CD4-positive, alpha-beta T cell treated with Interferon alpha-2 for 1 hour (primary cell): ENCODE measurements at regions not wholly inside any gene's neighbourhood (a gene's known extent, or its start where the extent isn't known, plus 50 kb on each side); places are given as distances from the start of the nearest gene placed in this dataset.
"Not testable (repeated sequence)": the region's sequence is repeated elsewhere in the genome, so short reads cannot be mapped to it uniquely, and the experiment has no call there.

Experiments
- DNase-seq, 2 donors: peaks; one replicate each; pipeline ENCODE4 v3.0.0-alpha.2; 2020 to 2022

DNA sequence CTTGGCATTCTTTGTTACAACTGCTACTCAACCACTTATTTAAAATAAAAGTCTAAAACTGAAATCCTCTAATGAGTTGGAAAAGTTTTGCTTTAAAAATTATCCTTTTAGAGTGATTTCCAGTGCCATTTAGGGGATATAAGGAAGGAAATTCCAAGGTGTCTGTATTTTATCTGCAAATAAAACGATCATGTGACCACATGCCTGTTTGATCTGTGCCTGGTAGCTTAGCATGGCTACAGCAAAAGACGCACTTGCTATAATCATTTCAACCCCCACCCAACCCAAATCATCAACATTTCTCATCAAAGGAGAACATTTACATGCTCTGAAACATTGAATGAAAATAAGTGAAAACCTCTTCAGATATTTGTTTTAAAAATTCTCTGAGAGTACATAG lies 615.1 kb downstream of the IRS1 start:
- no peak for DNase-seq

DNA sequence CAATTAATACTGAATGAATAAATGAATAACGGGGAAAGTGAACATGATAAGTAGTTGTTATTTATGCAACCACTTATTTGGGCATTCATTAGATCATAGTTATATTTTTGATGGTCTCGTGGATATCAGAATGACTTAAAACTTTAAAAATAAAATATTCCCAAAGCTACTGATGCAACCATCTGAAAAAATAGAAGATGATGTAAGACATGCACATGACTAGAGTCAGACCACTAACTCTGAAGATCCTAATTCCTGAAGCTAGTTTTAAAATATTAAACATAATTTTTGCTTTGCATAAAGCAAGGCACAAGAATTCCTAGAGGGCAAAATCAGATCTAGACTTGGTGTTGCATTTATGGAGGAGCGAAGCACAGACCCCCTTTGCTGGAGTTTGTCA lies 616.1 kb downstream of the IRS1 start:
- no peak for DNase-seq

DNA sequence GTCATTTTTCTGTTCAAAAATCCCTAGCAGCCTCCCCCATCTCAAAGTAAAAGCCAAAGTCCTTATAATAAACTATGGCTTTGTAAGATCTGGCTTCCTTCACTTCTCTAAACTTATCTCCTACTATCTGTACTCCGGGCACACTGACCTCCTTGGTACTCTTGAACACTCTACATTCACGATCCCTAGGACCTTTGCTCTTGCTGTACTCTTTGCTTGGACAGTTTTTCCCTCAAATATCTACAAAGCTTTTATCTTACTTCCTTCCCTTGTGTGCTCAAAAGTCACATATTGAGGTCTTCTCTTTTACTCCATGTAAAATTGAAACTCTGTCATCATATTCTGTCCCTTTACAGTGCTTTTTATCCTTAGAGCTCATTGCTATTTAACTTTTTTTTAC lies 616.6 kb downstream of the IRS1 start:
- no peak for DNase-seq

GRCh38 chr2:226181909-226182308 lies 617.7 kb downstream of the IRS1 start:
- DNase-seq: no peak

- no peak for DNase-seq
Measured at GRCh38 chr2:226180281-226180884, 619.2 kb downstream of the IRS1 start.

DNA sequence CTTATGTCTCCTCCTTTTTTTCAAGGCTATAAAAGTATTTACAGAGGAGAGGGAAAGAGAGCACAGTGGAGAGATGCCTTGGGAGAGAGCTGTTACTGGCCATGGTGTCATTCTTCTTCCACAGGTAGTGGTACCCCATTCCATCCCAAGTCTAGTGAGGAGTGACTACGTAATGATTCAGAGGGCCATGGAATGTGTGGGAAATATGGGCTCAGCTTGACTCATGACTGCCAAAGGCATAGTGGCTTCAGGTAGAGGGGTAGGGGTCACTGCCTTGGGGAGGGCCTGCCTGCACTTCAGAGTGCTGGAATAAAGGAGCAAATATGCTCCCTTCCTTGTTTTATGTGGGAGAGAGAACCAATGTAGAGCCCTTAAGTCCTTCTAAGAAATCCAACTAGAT lies 620.6 kb downstream of the IRS1 start:
- no peak for DNase-seq

DNA sequence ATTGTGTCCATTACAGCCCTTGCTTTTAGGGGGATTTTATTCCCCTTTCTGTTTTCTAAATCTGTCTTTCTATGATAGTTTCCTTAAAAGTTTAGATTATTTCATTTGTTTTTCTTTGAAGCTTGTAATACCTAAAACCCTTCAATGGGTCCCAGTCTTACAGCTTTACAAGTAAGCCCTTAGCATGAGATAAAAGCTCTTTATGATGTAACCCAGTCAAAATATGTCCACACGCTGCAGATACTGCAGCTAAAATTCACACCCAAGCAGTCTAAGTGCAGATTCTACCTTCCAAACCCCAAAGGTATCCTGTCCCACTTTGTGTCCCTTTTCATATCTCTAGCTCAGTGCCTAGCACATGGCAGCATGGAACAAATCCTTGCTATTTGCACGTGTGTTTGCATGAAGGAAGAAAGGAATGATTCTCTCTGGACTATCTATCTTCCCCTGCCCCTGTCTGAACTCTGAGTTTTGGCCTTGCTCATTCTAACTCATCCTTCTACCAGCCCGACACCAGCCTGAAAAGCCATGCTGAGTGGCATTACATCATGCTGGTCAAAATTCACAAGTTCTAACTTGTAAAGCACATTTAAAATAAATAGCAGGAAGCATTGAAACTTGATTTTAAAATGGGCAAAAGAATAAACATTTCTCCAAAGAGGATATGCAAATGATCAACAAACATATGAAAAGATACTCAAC lies 623.2 kb downstream of the IRS1 start:
- no peak for DNase-seq

DNA sequence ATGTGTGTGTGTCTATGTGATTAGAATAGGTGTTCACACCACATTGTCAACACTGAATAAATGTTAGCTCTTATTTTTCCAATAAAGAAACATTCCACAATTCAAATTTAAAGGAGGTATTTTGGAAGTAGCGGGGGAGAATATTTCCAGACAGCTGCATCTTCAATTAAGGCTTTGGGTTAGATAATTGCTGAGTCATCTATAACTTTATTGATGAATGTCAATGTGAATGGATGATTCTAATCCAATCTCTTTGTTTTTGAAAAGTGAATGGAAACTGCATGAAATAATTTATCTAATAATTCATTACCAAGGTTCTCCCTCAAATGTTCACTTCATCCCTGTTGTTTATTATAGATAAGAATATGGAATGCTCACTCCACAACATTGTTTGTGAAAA lies 625.2 kb downstream of the IRS1 start:
- DNase-seq: no peak

DNA sequence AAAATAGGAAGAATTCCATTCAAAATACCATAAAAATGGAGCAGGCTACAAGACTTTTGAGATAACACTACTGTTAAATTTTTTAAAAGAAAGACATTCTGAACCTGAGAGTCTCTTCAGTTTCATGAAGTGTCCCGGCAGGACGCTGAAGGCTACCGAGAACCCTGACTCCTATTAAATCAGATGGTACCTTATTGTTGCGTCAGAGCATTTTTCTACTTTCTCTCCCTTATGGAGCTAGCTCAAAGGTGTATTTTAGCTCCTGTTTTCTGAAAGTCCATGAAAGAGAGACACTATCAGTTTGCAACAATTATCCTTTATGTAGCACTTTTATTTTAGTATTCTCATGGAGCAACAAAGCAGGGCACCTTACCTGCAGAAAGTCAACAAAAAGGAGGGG lies 626.7 kb downstream of the IRS1 start:
- no peak for DNase-seq

GRCh38 chr2:226172309-226172708 lies 627.3 kb downstream of the IRS1 start:
- no peak for DNase-seq

DNA sequence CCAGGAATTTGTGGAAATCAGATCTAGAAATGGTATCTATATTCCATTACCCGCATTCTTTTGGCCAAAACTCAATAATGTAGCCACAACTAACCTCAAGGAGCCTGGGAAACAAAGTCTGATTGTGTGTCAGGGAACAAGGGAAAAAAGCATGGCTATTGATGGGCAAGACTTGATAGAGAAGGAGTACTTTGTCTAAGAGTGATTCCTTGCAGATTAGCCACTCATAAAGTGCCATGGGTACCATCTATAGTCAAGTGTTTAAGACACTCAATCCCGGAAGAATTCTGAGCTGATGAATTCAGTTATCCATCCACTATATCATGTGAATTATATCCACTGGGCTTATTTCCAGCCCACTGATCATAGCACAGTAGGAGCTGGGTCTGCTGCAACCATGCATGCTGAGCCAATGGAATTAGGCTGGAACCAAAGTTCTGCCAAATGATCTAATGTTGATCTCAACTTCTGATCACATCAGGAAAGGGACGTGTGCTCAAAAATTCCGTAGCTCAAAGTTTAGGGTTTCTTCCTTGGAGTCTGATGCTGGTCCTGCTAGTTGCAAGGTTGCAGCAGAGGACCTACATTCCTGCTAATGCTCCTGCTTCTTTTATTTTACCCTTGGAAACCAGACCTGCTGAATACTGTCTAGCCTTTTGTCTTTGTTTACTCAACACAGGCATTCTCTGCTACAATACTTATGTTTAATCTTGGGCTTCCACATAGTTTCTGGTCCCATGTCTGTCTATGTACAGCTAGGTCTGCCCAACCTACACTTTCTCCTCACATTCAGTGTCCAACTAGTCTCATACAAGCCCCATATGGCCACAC lies 629.7 kb downstream of the IRS1 start:
- DNase-seq: no peak

DNA sequence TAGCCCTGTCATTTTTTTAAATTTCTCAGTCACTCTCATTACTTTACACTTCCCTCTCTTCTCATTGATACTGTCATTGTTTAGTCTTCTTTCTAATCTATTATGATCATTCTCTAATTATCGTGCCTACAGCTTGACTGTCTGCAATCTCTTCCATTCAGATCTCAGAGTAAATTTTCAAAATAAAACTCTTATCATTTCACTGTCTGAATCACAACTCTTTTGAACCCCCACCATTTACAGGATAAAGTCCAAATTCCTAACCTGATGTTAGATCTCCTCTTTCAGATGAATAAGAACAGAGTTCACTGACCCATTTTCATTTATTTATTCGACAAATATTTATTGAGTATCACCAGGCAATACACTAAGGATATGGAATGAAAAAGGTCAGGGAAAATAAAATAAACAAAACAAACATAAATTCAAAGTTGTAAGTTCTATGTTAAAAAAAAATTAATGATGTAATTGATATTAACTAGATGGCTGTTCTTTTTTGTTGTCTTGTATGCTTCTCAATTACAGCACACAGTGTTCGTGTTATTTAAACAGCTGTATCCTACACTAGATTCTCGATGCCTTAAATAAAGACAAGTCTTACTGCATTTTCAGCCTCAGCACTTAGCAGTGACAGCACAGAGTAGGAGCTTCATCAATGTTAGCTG lies 631.0 kb downstream of the IRS1 start:
- no peak for DNase-seq

- no peak for DNase-seq
Measured at GRCh38 chr2:226164512-226164911, 635.1 kb downstream of the IRS1 start.

DNA sequence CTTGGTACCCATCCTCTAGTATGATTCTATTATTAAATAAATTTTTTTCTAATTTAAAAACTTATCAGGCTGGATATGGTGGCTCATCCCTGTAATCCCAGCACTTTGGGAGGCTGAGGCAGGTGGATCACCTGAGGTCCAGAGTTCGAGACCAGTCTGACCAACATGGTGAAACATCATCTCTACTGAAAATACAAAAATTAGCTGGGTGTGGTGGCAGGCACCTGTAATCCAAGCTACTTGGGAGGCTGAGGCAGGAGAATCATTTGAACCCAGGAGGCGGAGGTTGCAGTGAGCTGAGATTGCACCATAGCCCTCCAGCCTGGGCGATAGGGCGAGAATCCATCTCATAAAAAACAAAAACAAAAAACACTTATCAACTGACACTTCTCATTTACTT lies 639.0 kb downstream of the IRS1 start:
- DNase-seq: not testable (repeated sequence)

DNA sequence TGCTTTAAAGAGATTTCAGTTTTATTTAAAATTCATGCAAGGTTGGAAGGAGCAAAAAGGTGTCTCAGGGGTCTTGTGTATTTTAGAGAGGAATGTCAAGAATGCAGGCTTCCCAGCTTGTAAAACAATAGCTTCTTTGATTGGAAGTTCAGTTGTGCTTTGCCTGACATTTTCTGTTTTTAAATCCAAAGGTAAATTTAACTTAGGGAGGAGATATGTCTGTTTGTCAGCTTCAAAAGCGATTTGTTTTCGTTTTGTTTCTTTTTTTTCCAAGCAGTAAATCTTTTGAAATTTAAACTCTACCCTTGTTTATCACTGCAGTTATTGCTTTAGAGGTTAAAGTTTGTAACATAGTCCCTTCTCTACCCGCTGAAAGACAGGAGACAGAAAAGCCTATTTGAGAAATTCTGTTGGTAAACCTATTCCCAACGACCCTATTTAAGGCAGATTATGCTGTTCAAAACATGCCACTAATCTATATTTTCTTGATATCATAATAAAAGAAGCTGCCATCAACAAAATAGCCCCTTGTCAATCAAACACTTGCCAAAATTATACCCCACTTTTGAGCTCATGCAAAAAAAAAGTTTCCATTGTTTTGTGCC lies 639.6 kb downstream of the IRS1 start:
- no peak for DNase-seq

DNA sequence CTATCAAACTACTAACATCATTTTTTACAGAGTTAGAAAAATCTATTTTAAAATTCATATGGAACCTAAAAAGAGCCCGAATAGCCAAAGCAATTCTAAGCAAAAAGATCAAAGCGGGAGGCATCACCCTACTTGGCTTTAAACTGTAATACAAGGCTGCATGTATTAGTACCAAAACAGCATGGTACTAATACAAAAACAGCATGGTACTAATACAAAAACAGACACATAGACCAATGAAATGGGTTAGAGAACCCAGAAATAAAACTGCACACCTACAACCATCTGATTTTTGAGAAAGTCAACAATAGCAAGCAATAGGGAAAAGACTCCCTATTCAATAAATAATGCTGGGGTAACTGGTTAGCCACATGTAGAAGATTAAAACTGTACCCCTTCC lies 640.7 kb downstream of the IRS1 start:
- DNase-seq: no peak

- DNase-seq: no peak
Measured at GRCh38 chr2:226158229-226158628, 641.4 kb downstream of the IRS1 start.

DNA sequence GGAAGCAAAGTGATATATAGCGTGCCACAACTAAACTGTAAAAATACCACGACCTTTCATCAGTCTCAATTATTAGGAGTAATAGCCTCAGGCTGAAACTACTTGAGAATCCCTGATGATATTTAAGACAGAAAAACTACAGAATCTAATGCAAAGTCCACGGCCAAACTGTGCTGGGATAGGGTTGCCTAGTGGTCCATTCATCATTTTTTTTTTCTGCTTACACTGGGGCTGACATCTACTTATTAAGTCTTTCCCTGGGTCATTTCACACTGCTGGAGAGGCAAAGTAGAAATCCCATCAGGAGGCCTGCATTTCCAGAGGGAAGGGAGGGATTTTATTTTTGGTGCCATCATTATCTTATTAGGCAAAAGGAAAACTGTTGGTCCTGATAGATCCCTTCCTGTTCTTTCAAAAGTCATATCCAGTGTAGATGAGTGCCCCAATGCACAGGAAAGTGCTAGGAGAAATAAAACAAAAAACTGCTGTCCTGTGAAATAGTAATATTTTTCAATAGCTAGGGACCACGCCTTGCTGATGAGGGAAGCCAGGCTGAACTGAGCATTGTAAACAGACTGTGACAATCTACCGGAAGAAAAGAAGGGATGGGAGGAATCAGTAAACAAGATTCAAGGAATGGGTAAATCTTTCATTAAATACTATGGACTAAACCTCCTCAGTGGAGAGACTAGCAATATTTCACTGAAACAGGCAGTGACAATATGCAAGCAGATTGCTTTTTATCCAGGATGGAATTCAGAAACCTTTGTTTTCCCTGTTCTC lies 644.3 kb downstream of the IRS1 start:
- DNase-seq: no peak

- DNase-seq: no peak
Measured at GRCh38 chr2:226154610-226155009, 645.0 kb downstream of the IRS1 start.

- no peak for DNase-seq
Measured at GRCh38 chr2:226153553-226153952, 646.1 kb downstream of the IRS1 start.

GRCh38 chr2:226151157-226151556 lies 648.5 kb downstream of the IRS1 start:
- DNase-seq: no peak

DNA sequence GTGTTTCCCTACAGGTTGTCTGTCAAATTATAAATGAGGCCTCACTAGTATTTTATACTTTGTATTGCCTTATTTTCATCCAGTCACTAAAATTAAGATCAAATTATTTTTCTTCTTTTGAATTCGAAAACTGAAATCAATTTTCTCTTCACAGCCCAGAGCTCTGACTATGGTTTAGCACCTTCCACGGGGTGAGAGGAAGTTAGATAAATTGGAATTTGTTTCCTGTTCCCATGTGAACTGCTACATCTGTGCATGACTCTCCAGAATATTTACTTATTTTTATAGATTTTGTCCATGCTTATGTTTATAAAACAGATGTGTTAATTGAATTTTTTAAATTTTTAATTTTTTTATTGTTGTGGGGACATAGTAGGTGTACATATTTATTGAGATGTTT lies 656.5 kb downstream of the IRS1 start:
- DNase-seq: no peak
